ENCODE measurements at regions not wholly inside any gene's neighbourhood (a gene's known extent, or its start where the extent isn't known, plus 50 kb on each side); places are given as distances from the start of the nearest gene placed in this dataset.

- H3K4me1 Mint-ChIP-seq (ENCODE audit: unreplicated experiment) = no peaks in the 10 kb centered on the region
- peaks cover 7% of the 10 kb centered on the region for H3K9me3 Mint-ChIP-seq
- no peak overlapping the region for H3K4me3 Mint-ChIP-seq
- H3K27ac Mint-ChIP-seq = no peak overlapping the region
- DNase-seq (ENCODE audit: extremely low spot score, unreplicated experiment) = no peak
- TF ChIP-seq CTCF (conservative IDR thresholded peaks at IDR 0.05) = no peak
- H3K36me3 Mint-ChIP-seq = no peaks in the 10 kb centered on the region
- H3K27me3 Mint-ChIP-seq = no peaks in the 10 kb centered on the region
Measured at GRCh38 chr3:5442786-5443138, 255.3 kb downstream of the EDEM1 start.

- H3K36me3 Mint-ChIP-seq = no peaks in the 10 kb centered on the region
- H3K9me3 Mint-ChIP-seq = peaks cover 7% of the 10 kb centered on the region
- no peaks in the 10 kb centered on the region for H3K4me1 Mint-ChIP-seq (ENCODE audit: unreplicated experiment)
- no peak for DNase-seq (ENCODE audit: extremely low spot score, unreplicated experiment)
- H3K4me3 Mint-ChIP-seq = no peak overlapping the region
- no peak for TF ChIP-seq CTCF (conservative IDR thresholded peaks at IDR 0.05)
- no peaks in the 10 kb centered on the region for H3K27me3 Mint-ChIP-seq
- H3K27ac Mint-ChIP-seq = no peak overlapping the region
Measured at GRCh38 chr3:5444253-5444652, 256.7 kb downstream of the EDEM1 start.

GRCh38 chr3:5445676-5446201 is 258.2 kb downstream of the EDEM1 start:
- H3K4me1 Mint-ChIP-seq (ENCODE audit: unreplicated experiment) = no peaks in the 10 kb centered on the region
- no peak for TF ChIP-seq CTCF (conservative IDR thresholded peaks at IDR 0.05)
- no peaks in the 10 kb centered on the region for H3K36me3 Mint-ChIP-seq
- H3K4me3 Mint-ChIP-seq = no peak overlapping the region
- no peak for DNase-seq (ENCODE audit: extremely low spot score, unreplicated experiment)
- H3K27me3 Mint-ChIP-seq = no peaks in the 10 kb centered on the region
- no peak overlapping the region for H3K27ac Mint-ChIP-seq
- peaks cover 7% of the 10 kb centered on the region for H3K9me3 Mint-ChIP-seq

GRCh38 chr3:5448246-5448645 is 260.7 kb downstream of the EDEM1 start:
- H3K4me1 Mint-ChIP-seq (ENCODE audit: unreplicated experiment) = no peaks in the 10 kb centered on the region
- DNase-seq (ENCODE audit: extremely low spot score, unreplicated experiment) = no peak
- TF ChIP-seq CTCF (conservative IDR thresholded peaks at IDR 0.05) = no peak
- no peaks in the 10 kb centered on the region for H3K27me3 Mint-ChIP-seq
- H3K9me3 Mint-ChIP-seq = peaks cover 4% of the 10 kb centered on the region
- no peaks in the 10 kb centered on the region for H3K36me3 Mint-ChIP-seq
- H3K27ac Mint-ChIP-seq = no peak overlapping the region
- H3K4me3 Mint-ChIP-seq = no peak overlapping the region

- Mint-ChIP-seq H3K9me3 (no peaks in the 10 kb centered on the region), H3K36me3 (no peaks in the 10 kb centered on the region), H3K27ac (no peak overlapping the region), H3K4me3 (no peak overlapping the region), H3K4me1 (ENCODE audit: unreplicated experiment) (no peaks in the 10 kb centered on the region), H3K27me3 (no peaks in the 10 kb centered on the region)
- no peak for DNase-seq (ENCODE audit: extremely low spot score, unreplicated experiment)
- TF ChIP-seq CTCF (conservative IDR thresholded peaks at IDR 0.05) = no peak
Measured at GRCh38 chr3:5448816-5449215, 261.3 kb downstream of the EDEM1 start.

- Mint-ChIP-seq H3K4me1 (ENCODE audit: unreplicated experiment) (no peaks in the 10 kb centered on the region), H3K9me3 (peaks cover 4% of the 10 kb centered on the region), H3K27me3 (no peaks in the 10 kb centered on the region), H3K27ac (no peak overlapping the region), H3K4me3 (no peak overlapping the region), H3K36me3 (no peaks in the 10 kb centered on the region)
- TF ChIP-seq CTCF (conservative IDR thresholded peaks at IDR 0.05) = no peak
- DNase-seq (ENCODE audit: extremely low spot score, unreplicated experiment) = no peak
Measured at GRCh38 chr3:5456199-5456598, 268.7 kb downstream of the EDEM1 start.
